Activated gamma-delta T cell treated with Interleukin-2 at 50 U/mL for 16 hours (primary cell): ENCODE measurements at regions not wholly inside any gene's neighbourhood (a gene's known extent, or its start where the extent isn't known, plus 50 kb on each side); places are given as distances from the start of the nearest gene placed in this dataset.
A peak's percentile ranks its signal among the peaks of the same experiment; 100 is the strongest.

Source experiments
- DNase-seq: peaks from one replicate; pipeline ENCODE4 v3.0.0-alpha.2; 2020

DNA sequence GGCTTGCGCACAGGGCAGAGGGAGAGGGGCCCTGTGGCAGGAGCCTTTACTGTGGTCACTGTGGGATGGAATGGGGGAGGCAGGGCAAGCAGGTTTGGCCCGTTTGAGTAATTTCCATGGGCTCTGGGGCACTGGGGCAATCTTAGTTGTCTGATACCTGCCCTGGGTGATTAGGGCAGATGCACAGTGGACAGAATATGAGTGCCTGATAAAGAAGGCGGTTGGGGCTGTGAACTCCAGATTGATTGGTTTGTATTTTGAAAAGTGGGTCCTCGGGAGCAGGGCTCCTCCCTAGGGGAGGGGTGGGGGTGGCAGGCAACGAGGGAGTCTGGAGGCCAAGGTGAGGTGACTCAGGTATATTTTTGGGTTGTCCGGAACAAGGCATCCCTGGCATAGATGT lies 247.5 kb downstream of the NSG2 start:
- DNase-seq = no peak

DNA sequence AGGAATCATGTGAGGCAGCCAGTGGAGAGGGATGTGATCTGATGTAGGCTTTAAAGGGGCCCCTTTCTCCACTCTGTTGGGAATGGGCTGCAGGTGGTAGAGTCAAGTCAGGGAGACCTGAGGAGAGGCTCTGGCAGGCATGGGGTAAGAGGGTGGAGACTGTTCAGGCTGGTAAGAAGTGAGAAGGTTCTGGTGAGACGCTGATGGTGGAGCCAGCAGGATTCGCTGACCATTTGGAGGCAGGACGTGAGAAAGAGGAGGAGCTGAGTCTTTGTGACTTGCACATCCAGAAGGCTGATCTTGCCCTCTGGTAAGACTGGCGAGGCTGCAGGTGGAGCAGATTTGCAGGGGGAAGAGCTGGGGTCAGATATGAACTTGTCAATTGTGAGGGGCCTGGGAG lies 248.0 kb downstream of the NSG2 start:
- no peak for DNase-seq

DNA sequence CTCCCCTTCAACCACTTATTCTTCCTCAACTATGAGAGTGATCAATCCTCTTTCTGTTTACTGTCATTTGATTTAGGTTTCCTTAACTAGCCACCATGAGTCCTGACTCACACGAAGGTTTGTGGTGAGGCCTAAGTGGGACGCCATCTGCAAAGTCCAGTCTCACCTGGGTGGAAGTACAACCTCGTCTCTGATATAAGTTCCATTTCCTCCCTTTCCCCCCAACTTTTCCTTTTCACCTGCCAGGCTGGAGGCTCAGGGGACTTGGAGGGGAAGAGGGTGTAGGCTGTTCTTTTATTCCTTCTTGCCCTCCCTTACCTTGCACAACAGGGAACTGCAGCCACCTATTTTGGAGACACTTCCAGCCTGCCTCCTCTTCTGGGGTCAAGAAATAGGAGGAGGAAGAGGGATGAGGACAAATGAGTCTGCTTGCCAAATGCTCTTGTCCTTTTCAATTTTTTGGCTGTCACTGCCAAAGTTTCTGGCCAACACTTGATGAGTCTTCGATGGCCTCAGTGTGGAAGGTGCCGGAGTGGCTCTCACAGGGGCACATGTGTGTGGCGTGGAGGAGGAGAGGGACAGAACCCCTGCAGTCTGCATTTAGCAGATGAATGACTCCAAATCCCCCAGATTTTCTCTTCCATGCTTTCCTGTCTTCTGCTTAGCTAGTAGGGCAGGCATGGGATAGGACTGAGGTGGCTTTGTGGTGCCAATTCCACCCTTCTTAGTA lies 249.6 kb downstream of the NSG2 start:
- no peak for DNase-seq

DNA sequence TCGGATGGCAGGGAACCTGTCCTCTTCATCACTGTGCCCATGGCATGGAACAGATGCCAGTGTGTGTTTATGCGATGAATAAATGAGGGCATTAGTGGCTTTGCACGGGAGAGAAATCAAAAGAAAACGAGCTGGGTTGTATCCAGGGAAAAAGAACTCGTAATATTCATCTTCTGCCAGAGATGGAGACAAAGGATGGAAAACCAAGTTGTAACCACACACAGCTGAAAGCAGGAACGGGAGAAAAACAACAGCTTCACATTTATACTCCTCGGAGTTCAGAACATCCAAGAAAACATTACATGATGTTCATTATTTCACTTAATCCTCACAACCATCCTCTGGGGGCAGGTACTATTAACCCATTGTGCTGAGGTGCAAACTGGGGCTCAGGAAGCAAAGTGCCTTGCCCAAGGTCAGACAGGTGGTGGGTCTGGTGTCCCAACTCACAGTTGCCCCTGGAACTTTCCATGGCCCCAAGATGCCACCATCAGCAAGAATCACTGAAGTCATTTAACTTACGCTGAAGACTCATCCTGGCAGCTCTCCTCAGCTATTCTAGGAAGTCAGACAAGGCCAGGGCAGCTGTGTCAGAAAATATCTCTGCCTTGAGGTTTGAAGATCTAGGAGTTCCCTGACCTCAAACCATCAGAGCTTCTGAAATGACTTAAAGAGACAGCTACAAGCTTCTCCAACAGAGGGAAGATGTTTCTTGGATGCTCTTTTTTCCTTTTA lies 250.4 kb downstream of the NSG2 start:
- no peak for DNase-seq

DNA sequence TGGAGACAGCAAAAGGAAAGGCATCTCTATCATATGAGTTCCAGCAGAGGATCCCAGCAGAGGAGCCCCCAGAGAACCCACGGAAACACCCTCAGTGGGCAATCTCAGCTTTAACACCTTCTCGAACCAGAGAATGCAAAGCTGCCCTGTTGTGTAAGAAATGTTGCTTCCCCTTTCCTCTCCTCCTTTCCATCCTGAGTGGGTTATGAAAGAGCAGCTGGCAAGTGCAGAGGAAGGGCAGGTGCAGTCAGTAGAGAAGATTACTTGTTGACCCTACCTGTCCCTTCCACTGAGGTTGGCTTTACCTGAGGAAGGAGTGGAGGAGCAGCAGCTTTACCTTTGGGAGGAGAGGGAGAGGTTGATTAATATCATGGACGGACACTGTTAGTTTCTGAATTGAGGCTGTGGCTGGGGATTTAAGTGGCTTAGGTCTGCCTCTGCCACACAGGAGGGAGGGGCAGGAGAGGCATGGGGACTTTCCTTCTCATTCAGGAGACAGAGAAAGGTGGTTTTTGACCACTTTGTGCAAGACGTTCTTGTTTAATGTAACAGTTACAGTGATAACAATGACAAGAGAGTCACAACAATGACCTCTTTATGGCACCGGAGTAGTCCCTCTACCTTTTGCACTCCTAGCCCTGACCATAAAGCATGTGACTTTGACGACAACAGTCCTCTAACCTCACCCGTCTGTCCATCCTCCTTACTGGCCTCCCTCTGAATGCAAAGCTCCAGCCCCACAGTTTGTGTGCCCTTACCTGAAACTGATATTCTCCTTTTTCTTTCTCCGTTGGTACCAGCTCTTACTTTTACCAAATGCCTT lies 254.8 kb downstream of the NSG2 start:
- DNase-seq = no peak

DNA sequence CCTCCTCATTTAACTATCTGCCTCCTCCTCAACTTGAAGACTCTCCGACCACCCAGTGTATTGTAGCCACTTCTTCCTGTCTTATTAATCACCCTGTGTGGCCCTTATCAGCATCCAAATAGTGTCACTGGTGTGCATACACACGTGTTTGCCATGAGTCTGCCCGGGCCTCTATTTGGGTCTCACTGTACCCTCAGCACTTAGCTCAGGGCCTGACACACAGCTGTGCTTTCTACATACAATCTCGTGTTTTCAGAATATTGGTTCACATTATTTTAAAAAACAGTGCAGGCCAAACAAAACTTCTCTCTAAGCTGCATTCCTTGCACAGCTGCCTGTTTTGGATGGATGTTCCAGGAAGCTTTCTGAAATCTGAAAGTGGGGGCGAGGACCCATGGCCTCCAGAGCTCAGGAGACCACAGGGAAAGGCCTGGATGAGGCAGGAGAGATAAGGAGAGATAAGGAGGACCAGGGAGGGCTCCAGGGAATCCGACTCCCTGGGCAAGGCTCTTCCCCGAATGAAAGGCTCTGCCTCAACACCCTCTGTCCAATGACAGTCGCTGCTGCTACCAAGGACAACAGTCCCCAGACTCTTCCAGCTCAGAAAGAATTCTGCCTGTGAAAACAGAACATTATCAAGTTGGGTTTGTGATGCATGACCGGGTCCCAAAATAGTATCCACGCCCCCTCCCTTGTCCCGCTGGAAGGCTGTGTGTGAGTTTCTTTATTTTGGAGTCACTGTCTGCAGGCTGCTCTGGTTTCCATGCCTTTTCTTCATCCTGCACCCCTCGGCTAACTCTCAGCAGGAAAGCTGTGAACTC lies 255.6 kb downstream of the NSG2 start:
- DNase-seq = no peak

DNA sequence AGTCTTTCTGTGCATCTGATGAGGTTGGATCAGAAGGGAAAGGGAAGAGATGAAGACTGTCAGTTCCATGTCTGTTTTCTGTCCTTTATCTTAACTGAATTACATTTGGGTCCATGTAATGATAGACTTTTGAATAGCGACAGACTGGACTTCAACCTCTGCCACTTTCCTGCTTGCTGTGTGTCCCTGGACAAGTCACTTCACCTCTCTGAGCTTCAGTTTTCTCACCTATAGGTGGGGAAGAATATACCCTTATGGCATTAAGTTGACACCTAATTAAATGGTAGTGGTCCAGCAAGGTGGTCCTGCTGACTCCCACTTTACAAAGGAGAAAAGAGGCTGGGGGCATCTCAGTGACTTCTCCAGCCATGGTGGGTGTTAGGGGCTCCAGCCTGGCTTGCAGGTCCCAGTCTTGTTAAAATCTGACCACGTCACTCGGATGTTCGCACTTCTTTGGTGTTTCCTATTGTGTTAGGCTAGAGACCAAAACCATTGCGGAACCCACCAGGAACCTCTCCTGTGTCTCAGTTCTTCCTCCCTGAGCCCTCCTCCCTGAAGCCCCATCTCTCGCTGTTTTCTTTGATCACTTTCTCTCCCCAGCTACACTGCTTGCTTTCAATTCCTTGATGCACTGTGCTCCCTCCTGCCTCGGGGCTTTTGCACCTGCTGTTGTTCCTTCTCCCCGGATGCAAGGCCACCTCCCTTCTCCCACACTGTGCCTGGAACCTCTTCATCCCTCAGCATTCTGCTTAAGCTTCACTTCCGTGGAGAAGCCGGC lies 256.5 kb downstream of the NSG2 start:
- no peak for DNase-seq

DNA sequence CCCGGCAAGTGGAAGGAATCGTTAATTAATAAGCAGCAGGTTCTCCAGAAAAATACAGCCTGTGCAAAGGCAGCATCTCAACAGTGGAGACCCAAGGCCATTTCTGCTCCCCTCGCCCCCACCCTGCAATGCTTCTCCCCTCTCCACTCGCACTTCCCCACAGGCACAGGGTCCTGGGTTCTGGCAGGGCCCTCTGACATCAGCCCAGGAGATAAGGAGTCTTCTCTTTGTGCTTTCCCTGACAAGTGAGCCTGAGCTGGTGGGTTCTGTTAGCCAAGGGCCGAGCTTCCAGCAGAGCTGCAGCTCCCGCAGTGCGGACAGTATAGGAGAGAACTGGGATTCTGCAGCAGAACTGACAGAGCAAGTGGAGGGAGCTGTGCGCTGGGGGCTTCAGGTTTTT lies 257.5 kb downstream of the NSG2 start:
- DNase-seq = no peak

DNA sequence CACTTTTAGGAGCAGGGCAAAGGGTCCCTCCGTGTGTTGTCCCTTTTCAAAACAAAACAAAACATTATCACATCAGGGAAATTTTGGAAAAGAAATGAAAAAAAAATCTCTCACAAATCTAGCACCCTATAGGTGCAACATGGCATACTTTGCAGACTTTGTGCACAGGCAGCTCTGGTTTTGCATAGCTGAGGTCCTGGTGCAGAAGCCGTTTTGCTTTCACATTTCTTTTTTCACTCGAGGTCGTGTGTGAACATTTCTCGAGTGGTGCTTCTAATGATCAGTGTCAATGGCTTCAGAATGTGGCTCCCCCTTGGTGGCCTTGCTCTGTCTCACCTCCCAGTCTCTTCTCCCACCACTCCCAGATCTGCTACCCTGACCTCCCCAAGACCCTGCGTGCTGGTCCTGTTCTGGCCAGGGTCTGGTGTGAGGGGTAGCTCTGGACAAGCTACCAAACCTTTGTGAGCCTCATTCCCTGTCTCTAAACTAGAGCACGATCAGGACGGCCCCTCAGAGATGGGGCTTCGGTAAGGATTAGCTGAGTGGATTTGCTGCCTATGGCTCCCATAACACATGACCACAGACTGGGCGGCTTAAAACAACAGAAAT lies 258.0 kb downstream of the NSG2 start:
- DNase-seq = no peak

DNA sequence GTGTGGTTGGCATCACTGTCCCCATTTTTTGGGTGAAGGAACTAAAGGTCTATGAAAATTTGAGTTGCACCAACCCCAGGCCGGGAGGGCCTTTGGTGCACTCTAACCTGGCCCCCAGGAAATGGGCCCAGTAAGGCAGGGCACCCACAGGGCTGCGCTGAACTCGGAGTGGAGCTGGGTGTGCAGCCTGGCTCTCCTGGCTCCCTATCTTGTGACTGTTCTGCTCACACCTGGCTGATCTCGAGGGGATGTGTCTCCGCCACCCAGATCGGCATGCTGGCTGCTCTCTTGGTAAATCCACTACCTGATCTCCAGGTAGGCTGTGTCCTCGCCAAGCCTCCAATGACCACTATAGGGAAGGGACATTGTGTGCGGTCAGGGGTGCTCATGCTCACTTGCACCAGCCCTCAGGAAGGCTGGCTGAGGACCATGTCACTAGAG lies 259.8 kb downstream of the NSG2 start:
- no peak for DNase-seq

DNA sequence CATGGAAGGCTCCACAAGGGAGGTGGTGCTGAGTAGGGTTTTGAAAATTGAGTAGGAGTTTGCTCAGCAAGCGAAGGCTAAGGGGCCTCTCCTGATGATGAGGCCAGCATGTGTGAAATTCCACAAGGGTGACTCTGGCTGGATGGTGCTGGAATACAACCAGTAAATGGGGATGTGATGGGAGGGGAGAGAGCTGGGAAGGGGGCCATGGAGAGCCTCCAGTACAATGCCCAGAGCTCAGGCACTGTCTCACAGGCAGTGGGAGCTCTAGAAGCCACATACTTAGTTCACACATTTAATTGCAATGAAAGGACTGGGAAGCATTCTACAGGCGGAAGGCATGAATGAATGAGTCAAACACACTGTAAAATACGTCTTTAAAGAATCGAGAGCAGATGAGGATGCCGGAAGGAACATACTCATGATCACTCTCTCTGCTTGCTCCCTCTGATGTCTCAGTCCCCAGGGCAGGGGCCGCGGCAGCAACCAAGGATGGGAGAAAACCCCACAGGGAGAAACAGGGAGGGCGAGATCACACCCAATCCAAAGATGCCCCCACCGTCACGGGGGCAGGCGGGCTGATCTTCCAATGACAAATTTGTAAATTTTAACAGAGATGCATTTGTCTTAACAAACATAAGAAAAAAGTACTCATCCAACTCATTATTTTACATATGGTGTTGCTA lies 261.0 kb downstream of the NSG2 start:
- DNase-seq = no peak

DNA sequence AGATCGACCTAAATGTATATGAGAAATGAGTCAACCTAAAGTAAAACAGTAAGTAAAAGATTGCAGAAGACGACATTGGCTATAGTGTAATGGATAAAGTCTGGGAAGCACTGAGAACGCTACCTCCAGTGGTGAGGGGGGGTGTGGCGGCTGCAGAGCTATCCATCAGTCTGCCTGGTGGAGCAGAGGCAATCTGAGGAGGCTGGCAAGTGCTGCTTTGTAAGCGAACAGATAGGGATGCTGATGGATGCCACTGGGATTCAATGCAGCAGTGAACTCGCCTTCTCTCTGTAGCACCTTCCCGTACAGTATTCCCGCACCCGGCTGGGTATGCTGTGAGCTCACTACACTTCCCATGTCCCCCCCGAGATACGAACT lies 261.5 kb downstream of the NSG2 start:
- DNase-seq = no peak

DNA sequence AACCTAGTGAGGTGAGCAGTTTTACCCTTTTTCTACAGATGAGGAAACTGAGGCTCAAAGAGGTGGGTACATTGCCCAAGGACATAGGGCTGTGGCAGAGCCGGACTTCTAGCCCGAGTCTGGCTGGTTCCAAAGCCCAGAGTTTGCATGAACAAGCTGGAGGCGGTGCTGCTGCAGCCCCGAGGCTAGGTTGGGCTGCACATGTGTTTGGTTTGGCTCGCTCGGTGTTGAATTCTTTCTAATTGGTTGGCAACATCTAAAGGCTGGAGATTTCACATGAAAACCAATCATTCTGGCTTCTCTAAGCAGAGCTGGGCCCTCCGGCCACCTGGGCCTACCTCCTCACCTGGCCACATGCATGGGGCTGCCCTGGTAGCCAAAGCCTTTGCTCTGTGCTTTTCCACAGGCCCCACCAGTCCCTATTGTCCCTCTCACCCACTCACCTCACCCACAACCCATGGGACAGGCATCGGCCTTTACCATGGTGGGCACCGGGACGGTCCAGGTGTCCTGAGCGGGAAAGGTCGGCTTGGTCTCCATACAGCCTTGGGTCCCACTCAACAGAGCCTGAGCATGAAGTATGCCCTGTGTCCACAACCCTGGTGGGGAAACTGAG lies 262.3 kb downstream of the NSG2 start:
- DNase-seq = no peak

DNA sequence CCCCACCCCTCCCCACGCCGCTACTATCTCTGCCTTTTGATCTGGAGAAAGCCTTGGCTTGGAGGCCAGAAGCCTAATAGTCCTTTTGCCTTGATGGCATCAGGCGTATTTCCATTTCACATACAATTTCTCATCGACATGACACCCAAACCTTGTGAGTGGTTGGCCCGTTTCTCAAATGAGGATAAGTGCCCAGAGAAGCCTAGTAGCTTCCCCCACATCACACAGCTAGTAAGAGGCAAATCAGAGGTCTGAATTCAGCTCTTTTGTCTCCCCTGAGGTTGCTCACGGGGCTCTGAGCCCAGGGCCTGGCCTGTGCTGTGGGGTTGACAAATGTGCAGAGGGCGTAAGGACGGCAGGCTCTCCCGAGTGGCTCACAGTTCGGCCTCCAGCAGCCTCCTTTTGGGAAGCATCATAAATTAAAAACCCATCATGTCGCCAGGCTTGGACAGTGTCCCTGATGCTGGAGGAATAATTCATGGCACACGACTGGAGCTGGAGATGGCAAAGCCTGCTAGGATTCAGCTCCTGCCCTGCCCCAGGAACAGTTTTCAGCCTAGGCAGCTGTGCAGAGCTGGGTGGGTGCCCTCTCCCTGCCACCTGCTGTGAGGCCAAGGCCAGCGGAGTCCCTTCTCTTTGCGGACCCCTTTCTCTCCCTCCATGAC lies 263.8 kb downstream of the NSG2 start:
- no peak for DNase-seq

DNA sequence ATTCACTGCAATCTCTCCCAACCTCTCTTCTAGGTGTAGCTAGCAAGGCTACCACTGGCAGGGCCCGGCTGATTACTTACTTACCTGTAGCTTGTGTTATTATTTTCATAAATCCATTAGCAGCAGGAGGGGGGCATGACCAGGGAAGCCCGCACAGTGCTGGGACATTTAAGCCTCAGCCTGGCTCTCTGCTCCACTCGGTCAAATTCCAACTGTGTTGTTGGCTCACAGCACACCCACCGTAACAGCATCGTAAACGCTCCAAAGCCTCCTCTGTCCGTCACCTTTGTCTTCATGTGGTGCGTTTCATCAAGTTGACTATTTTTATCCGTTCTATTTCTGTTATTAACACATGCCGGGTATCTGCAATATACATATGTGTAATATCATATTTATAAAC lies 264.7 kb downstream of the NSG2 start:
- DNase-seq = no peak

DNA sequence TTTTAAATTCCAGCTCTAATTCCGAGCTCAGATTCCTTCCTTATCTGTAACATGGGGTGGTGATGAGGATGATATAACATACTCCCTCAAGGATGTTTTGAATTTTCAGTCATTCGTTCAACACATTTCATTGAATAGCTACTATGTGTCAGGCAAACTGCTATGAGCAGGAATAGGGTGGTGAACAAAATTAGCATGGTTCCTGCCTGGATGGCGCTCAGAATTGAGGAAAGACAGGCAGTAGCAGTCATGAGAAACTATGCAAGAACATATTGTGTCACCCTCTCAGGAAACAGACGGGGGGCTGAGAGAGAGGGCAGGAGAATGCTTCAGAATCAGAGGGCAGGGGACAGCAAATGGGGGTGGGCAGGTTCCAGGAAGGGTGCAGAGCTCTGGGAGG lies 265.2 kb downstream of the NSG2 start:
- DNase-seq = no peak

DNA sequence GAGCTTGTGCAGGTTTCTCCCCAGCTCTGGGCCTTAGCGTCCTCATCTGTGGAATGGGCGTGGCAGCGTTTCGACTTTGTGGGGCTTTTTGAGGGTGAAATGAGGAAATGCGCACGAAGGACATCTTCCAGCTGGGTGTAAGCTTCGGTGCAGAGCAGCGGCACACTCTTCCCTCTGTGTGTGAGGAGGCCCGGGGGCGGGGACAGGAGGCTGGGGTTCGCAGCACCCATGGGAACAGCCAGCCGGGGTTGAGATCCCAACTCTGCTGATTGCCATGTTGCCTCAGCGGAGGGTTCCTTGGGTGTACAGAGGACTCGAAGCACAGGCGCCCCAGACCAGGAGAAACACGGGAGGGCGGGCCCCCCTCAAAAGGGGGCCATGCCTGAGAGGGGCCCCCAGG lies 265.6 kb downstream of the NSG2 start:
- DNase-seq = no peak

DNA sequence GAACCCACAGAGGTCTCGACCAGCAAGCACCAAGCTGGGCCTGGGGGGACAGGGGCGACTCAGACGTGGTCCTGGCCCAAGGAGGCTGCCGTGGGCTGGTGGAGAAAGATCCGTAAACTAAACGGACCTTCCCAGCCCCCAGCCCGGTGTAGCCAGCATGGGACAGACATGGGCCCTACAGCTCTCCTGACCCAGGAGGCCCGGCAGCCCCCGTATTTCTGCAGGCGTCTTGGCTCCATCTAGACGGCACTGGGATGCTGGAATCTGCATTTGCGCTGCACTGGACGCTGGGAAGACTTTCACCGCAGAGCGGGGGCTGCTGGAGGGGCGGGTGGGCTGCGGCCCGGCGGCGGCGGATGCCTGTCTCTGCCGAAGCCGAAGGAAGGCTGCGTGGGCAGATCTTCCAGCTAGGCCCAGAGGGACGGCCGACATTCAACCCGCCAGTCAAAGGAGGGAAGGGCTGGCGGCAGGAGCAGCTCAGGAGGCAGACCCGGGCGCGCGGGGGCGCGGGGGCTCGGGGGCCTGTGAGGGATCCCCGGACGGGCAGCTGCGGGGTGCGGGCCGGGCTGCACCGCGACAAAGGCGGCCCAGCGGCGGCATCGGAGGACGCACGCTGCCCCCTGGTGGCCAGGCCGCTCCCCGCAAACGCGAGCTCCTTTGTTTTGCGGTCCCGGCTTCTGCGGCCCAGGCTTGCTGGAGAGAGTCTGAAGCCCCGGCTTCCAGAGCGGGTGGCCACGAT lies 266.2 kb downstream of the NSG2 start:
- DNase-seq = peak; percentile 36

DNA sequence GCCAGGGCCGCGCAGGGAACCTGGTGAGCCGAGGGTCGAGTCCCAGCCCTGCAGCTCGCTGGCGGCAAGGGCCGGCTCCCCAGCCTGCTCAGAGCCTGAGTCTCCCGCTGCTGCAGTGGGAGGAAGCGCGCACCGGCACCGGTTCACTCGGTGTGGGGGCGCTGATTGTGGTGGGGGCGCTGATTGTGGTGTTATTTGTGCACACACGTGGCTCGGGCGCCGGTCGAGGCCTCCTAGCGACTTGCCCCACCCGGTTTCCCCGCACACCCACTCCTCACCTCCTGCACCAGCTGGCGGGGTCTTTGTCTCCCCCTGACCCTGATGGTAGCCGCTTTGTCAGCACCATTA lies 266.7 kb downstream of the NSG2 start:
- no peak for DNase-seq
